HCT116 (cell line): ENCODE measurements at regions not wholly inside any gene's neighbourhood (a gene's known extent, or its start where the extent isn't known, plus 50 kb on each side); places are given as distances from the start of the nearest gene placed in this dataset.

Experiments used
- ATAC-seq: fragments of 200-7000 bp; cut with Tn5 transposase; 2 replicates; pipeline ENCODE4 v1.9.1; 2020; ENCODE audit warnings: mild to moderate bottlenecking, moderate library complexity
- BruUV-seq: library from RNA; stranded (reverse); fragments of 400-500 nt; replicated peaks from 2 replicates; lab custom pipeline; 2021; lab: Mats Ljungman, UMichigan
- CTCF ChIA-PET: fragments of 300-600 bp; sonication (Branson Sonifier 250); formaldehyde crosslinking; loops from one replicate; lab custom pipeline; 2021; ENCODE audit warnings: antibody characterized with exemption; lab: Charles Lee
- POLR2A ChIA-PET: fragments of 300-600, 350-600 bp; sonication (Branson Sonifier 250); formaldehyde crosslinking; loops from one replicate; lab custom pipeline; 2021; ENCODE audit warnings: antibody characterized with exemption; lab: Charles Lee
- RAD21 ChIA-PET, 2 experiments: fragments of 300-600 bp; sonication (Branson Sonifier 250); formaldehyde crosslinking; loops; one replicate each; lab custom pipeline; 2023; ENCODE audit warnings: low total read pairs in 2 of 2; ENCODE audit not compliant: uncharacterized antibody in 2 of 2, unreplicated experiment in 2 of 2, low non-redundant PET in 1 of 2; lab: Charles Lee
- DNase-seq: peaks from one replicate; pipeline ENCODE4 v3.0.0-alpha.2; 2010; ENCODE audit warnings: low read depth, low spot score
- H2AFZ ChIP-seq: fragments of 200-600 bp; shearing (Covaris generic), sonication (generic); 2 replicates; pipeline ENCODE4 v1.6.1; 2017; ENCODE audit warnings: low read depth, mixed run types, mixed read lengths, antibody characterized with exemption, low read length; ENCODE audit not compliant: poor library complexity, severe bottlenecking
- H3K27ac ChIP-seq: 2 replicates; pipeline ENCODE4 v1.5.1; 2012; ENCODE audit warnings: low read depth, low read length
- H3K27me3 ChIP-seq: fragments of 200-600 bp; sonication (generic); 2 replicates; pipeline ENCODE4 v1.6.1; 2016; ENCODE audit warnings: mixed run types, low read length, mixed read lengths; ENCODE audit not compliant: insufficient read depth
- H3K36me3 ChIP-seq, 2 experiments: fragments of 200-500 bp in 1 of 2; fragments of 200-600 bp in 1 of 2; sonication (Bioruptor generic) in 1 of 2; sonication (generic) in 1 of 2; 2 replicates each; pipeline versions ENCODE4 v1.5.1 to v1.6.1; 2014 to 2016; ENCODE audit warnings: low read length in 2 of 2, inconsistent platforms in 1 of 2, mixed read lengths in 1 of 2, mixed run types in 1 of 2; ENCODE audit not compliant: insufficient read depth in 2 of 2, control insufficient read depth in 1 of 2
- H3K4me1 ChIP-seq, 2 experiments: fragments of 200-600 bp in 1 of 2; sonication (generic) in 1 of 2; 2 replicates each; pipeline versions ENCODE4 v1.5.1 to v1.6.1; 2012 to 2017; ENCODE audit warnings: low read length in 2 of 2, inconsistent platforms in 1 of 2, mild to moderate bottlenecking in 1 of 2, mixed read lengths in 1 of 2, mixed run types in 1 of 2, moderate library complexity in 1 of 2; ENCODE audit not compliant: insufficient read depth in 2 of 2, control insufficient read depth in 1 of 2
- H3K4me2 ChIP-seq: fragments of 200-600 bp; sonication (generic); 2 replicates; pipeline ENCODE4 v1.6.1; 2017; ENCODE audit warnings: mixed run types, low read length, mixed read lengths
- H3K4me3 ChIP-seq, 2 experiments: fragments of 200-600 bp in 1 of 2; sonication (generic) in 1 of 2; replicated peaks in 1 of 2; 2 replicates each; pipeline ENCODE4 v1.5.1; 2011 to 2016; ENCODE audit warnings: low read length in 2 of 2, control low read depth in 1 of 2, low read depth in 1 of 2, mild to moderate bottlenecking in 1 of 2, mixed read lengths in 1 of 2, mixed run types in 1 of 2
- H3K79me2 ChIP-seq: fragments of 200-600 bp; sonication (generic); 2 replicates; pipeline ENCODE4 v1.6.1; 2017; ENCODE audit warnings: mild to moderate bottlenecking, mixed run types, low read length, moderate library complexity, mixed read lengths; ENCODE audit not compliant: insufficient read depth
- H3K9ac ChIP-seq: fragments of 200-600 bp; sonication (generic); 2 replicates; pipeline ENCODE4 v1.6.1; 2016; ENCODE audit warnings: low read length, mixed read lengths
- H3K9me2 ChIP-seq: fragments of 200-600 bp; sonication (generic), shearing (Covaris generic); 2 replicates; pipeline ENCODE4 v1.6.1; 2017; ENCODE audit warnings: mixed run types, mild to moderate bottlenecking, moderate library complexity; ENCODE audit not compliant: insufficient read depth
- H3K9me3 ChIP-seq, 2 experiments: fragments of 200-500 bp in 1 of 2; fragments of 200-600 bp in 1 of 2; sonication (Bioruptor generic) in 1 of 2; sonication (generic) in 1 of 2; 2 replicates each; pipeline ENCODE4 v1.6.1; 2014 to 2017; ENCODE audit warnings: low read length in 2 of 2, mixed read lengths in 2 of 2, inconsistent platforms in 1 of 2, low read depth in 1 of 2, mild to moderate bottlenecking in 1 of 2, mixed run types in 1 of 2, moderate library complexity in 1 of 2; ENCODE audit not compliant: control insufficient read depth in 1 of 2, insufficient read depth in 1 of 2
- H4K20me1 ChIP-seq: fragments of 200-600 bp; sonication (generic), shearing (Covaris generic); 2 replicates; pipeline ENCODE4 v1.6.1; 2017; ENCODE audit warnings: mixed run types, mild to moderate bottlenecking, moderate library complexity; ENCODE audit not compliant: insufficient read depth
- ATF3 ChIP-seq: IDR thresholded peaks from 2 replicates; pipeline ENCODE4 v1.6.1; 2012
- CBX3 ChIP-seq: IDR thresholded peaks from 2 replicates; pipeline ENCODE4 v1.6.1; 2012; ENCODE audit warnings: low read depth
- CEBPB ChIP-seq: IDR thresholded peaks from 2 replicates; pipeline ENCODE4 v1.6.1; 2012; ENCODE audit warnings: low read depth
- CTCF ChIP-seq, 3 experiments: fragments of 200-600 bp in 1 of 3; sonication (generic) in 1 of 3; IDR thresholded peaks in 2 of 3; conservative IDR thresholded peaks in 1 of 3; 2 replicates each; pipeline ENCODE4 v1.5.1; 2012 to 2017; ENCODE audit warnings: low read depth in 2 of 3, low read length in 2 of 3, antibody characterized with exemption in 1 of 3, borderline replicate concordance in 1 of 3, control low read depth in 1 of 3, mild to moderate bottlenecking in 1 of 3, mixed read lengths in 1 of 3, mixed run types in 1 of 3, moderate library complexity in 1 of 3; ENCODE audit not compliant: insufficient read depth in 1 of 3
- EGR1 ChIP-seq: IDR thresholded peaks from 2 replicates; pipeline ENCODE4 v1.6.1; 2012; ENCODE audit warnings: low read depth
- ELF1 ChIP-seq: IDR thresholded peaks from 2 replicates; pipeline ENCODE4 v1.6.1; 2012; ENCODE audit warnings: low read depth, borderline replicate concordance
- EZH2 ChIP-seq: fragments of 200-600 bp; sonication (generic); IDR thresholded peaks from 2 replicates; pipeline ENCODE4 v1.6.1; 2017; ENCODE audit warnings: antibody characterized with exemption, mixed run types
- EZH2phosphoT487 ChIP-seq: fragments of 200-600 bp; IDR thresholded peaks from 2 replicates; pipeline ENCODE4 v1.6.1; 2018; ENCODE audit warnings: antibody characterized with exemption, borderline replicate concordance
- FOSL1 ChIP-seq: IDR thresholded peaks from 2 replicates; pipeline ENCODE4 v1.6.1; 2012; ENCODE audit warnings: low read depth
- JUND ChIP-seq: IDR thresholded peaks from 2 replicates; pipeline ENCODE4 v1.6.1; 2012
- MAX ChIP-seq: IDR thresholded peaks from 2 replicates; pipeline ENCODE4 v1.6.1; 2012
- RAD21 ChIP-seq: IDR thresholded peaks from 2 replicates; pipeline ENCODE4 v1.6.1; 2012; ENCODE audit warnings: low read depth, mild to moderate bottlenecking
- REST ChIP-seq: IDR thresholded peaks from 2 replicates; pipeline ENCODE4 v1.6.1; 2012; ENCODE audit warnings: low read depth
- SIN3A ChIP-seq: IDR thresholded peaks from 2 replicates; pipeline ENCODE4 v1.6.1; 2012; ENCODE audit warnings: low read depth
- SRF ChIP-seq: IDR thresholded peaks from 2 replicates; pipeline ENCODE4 v1.6.1; 2012; ENCODE audit warnings: low read depth
- TCF7L2 ChIP-seq: IDR thresholded peaks from 2 replicates; pipeline ENCODE4 v1.7.0; 2011; ENCODE audit warnings: borderline replicate concordance, inconsistent platforms; ENCODE audit not compliant: insufficient read depth, insufficient read length; ENCODE audit errors: extremely low read depth
- YY1 ChIP-seq: IDR thresholded peaks from 2 replicates; pipeline ENCODE4 v1.6.1; 2011; ENCODE audit warnings: low read length, low read depth, moderate library complexity, mild to moderate bottlenecking; ENCODE audit not compliant: insufficient replicate concordance; ENCODE audit errors: extremely low read depth
- ZBTB33 ChIP-seq: IDR thresholded peaks from 2 replicates; pipeline ENCODE4 v1.6.1; 2011; ENCODE audit warnings: mild to moderate bottlenecking, low read length, moderate library complexity; ENCODE audit not compliant: insufficient replicate concordance; ENCODE audit errors: extremely low read depth
- ZFX ChIP-seq: fragments of 450-650 bp; IDR thresholded peaks from 2 replicates; pipeline ENCODE4 v1.6.1; 2017
- ZNF274 ChIP-seq: fragments of 200-500 bp; sonication (Bioruptor generic); IDR thresholded peaks from 2 replicates; pipeline ENCODE4 v1.6.1; 2014; ENCODE audit warnings: mild to moderate bottlenecking, low read depth, low read length, inconsistent platforms
- intact Hi-C: fragments of 100-400 bp; cut with micrococcal nuclease; formaldehyde crosslinking; loops from 2 replicates; pipeline ENCODE4 v1.10.0; 2022

GRCh38 chr5:93076096-93076495 is 504.9 kb downstream of the NR2F1-AS1 start:
- Histone ChIP-seq H3K9me2 (no peaks in the 10 kb centered on the region), H3K4me2 (no peak overlapping the region), H2AFZ (no peak overlapping the region), H3K4me1 (peaks cover 44 to 46% of the 10 kb centered on the region in 2 experiments), H3K36me3 (0 out of 4 replicates have a peak, but pooled peaks cover 0 to 2% of the 10 kb centered on the region in 2 experiments), H3K9ac (no peak overlapping the region), H4K20me1 (no peaks in the 10 kb centered on the region), H3K27me3 (no peaks in the 10 kb centered on the region), H3K4me3 (no peak overlapping the region), H3K79me2 (no peaks in the 10 kb centered on the region), H3K27ac (no peak overlapping the region; the same call in 1 of the 2 replicates), H3K9me3 (no peaks in the 10 kb centered on the region)
- no peak for ATAC-seq
- ChIA-PET POLR2A (no interaction called here), CTCF (interaction anchor here (1.4 kb wide), 1 partner anchor 15 kb away, joined by 3 read pairs; no protein-coding TSS in a partner anchor), RAD21 (no interaction called here)
- no peak for DNase-seq
- TF ChIP-seq FOSL1 (no peak), ZFX (no peak), EZH2 (no peak), ZNF274 (no peak), SRF (no peak), CBX3 (no peak), TCF7L2 (no peak), YY1 (no peak), SIN3A (no peak), EGR1 (no peak), MAX (no peak), JUND (no peak), ELF1 (no peak), EZH2phosphoT487 (no peak), ATF3 (no peak), CEBPB (no peak), ZBTB33 (no peak), REST (no peak), CTCF (IDR thresholded peaks at IDR 0.05 in 2 of 3, conservative IDR thresholded peaks at IDR 0.05 in 1 of 3; ENCODE audit: borderline replicate concordance in 1 of 3, insufficient read depth in 1 of 3, low read depth in 2 of 3, low read length in 2 of 3) (no peak), RAD21 (no peak)
- no TSS peak for BruUV-seq
- intact Hi-C loops, result loop anchor here (5.0 to 10.0 kb wide), 4 partner anchors 119 to 721 kb away; partner anchors contain the start of genes NR2F1 and NR2F1-AS1
